Epithelial cell of proximal tubule (primary cell): ENCODE measurements at regions not wholly inside any gene's neighbourhood (a gene's known extent, or its start where the extent isn't known, plus 50 kb on each side); places are given as distances from the start of the nearest gene placed in this dataset.
A peak's percentile ranks its signal among the peaks of the same experiment; 100 is the strongest.

ENCODE experiments used
- DNase-seq: peaks from one replicate; pipeline ENCODE4 v3.0.0-alpha.2; 2011; ENCODE audit warnings: low read depth
- H3K4me3 ChIP-seq: 2 replicates; pipeline ENCODE4 v1.5.1; 2011; ENCODE audit warnings: low read depth, mild to moderate bottlenecking, low read length
- TF ChIP-seq, protein P1 (sequence below): conservative IDR thresholded peaks from 2 replicates; pipeline ENCODE4 v1.5.1; 2012; ENCODE audit warnings: low read depth, mild to moderate bottlenecking, low read length

DNA sequence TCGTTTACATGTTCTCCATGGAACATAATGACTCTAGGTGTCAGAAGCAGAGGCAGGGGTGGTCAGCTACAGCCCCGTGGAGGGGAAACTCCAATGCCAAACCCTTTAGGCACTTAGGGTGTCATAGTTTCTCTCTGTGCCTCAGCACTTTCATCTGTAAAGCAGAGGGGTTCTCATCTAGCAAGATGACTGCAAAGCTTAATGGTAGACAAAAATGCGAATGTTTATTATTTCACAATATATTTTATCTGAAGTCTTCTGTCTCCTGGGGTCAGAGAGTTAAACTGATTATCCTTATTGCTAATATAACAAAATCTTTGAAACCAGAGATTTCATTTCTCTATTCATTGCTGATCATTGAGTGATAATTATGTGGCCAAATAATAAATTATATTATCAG, 522.5 kb downstream of the TSN start:
- TF ChIP-seq, protein P1, sequence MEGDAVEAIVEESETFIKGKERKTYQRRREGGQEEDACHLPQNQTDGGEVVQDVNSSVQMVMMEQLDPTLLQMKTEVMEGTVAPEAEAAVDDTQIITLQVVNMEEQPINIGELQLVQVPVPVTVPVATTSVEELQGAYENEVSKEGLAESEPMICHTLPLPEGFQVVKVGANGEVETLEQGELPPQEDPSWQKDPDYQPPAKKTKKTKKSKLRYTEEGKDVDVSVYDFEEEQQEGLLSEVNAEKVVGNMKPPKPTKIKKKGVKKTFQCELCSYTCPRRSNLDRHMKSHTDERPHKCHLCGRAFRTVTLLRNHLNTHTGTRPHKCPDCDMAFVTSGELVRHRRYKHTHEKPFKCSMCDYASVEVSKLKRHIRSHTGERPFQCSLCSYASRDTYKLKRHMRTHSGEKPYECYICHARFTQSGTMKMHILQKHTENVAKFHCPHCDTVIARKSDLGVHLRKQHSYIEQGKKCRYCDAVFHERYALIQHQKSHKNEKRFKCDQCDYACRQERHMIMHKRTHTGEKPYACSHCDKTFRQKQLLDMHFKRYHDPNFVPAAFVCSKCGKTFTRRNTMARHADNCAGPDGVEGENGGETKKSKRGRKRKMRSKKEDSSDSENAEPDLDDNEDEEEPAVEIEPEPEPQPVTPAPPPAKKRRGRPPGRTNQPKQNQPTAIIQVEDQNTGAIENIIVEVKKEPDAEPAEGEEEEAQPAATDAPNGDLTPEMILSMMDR = no peak
- no peak for DNase-seq
- H3K4me3 ChIP-seq = no peak overlapping the region

DNA sequence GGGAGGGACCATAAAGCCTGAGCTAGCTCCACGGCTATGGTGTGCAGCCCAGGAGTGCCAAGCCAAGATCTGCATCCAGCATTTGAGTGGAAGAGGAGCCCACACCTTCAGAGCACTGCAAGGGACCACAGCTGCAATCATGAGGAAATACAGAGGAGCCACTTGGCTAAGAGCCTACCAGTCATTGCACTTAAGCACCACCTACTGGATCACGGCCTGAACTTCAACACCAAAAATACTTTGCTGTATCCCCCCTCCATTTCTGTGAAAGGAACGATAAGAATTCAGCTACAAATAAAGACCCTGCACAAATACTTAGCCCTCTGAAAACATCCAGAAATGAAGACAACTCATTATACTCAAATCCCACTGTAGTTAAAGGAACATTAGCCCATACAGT, 545.3 kb downstream of the TSN start:
- H3K4me3 ChIP-seq = no peak overlapping the region
- TF ChIP-seq, protein P1 = peak; percentile 17
- no peak for DNase-seq

DNA sequence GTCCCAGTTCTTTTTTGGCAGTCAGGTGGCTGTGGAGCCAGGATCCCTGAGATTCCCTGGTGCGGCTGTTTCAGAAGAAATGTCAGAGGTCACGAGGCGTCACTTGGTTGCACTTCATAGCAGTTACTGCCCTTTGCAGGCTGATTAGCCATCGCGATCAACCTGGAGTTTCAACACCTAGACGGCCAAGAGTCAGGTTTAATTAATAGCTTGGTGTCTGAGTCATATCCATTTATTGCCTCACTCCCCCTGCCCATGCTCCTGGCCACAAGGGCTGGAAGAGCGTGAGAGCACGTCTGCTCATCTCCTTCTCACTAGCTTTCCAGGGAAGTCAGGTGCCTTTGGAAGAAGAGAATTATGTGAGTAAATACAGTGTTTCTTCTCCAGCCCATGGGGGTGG, 552.3 kb downstream of the TSN start:
- H3K4me3 ChIP-seq = no peak overlapping the region
- DNase-seq = peak; percentile 97
- TF ChIP-seq, protein P1 = peak; percentile 15

DNA sequence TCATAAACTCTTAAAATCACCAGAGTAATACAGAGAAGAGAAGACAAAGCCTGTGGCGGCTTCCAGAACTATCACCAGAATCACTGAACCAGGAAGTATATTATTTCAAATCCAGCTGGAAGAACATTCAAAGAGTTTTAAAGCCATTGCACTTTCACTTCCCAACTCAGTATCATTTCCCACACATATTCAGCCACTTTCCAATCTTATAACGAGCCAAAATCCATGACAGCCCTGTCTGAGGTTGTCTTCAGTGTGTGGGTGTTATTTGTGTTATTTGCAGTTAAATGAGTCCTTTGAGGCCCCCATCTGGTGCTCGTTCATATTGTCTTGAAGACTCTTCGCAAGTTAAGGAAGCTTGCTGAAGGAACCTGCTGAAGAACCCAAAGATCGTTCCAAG, 559.9 kb downstream of the TSN start:
- H3K4me3 ChIP-seq = no peak overlapping the region
- TF ChIP-seq, protein P1 = no peak
- DNase-seq = no peak

DNA sequence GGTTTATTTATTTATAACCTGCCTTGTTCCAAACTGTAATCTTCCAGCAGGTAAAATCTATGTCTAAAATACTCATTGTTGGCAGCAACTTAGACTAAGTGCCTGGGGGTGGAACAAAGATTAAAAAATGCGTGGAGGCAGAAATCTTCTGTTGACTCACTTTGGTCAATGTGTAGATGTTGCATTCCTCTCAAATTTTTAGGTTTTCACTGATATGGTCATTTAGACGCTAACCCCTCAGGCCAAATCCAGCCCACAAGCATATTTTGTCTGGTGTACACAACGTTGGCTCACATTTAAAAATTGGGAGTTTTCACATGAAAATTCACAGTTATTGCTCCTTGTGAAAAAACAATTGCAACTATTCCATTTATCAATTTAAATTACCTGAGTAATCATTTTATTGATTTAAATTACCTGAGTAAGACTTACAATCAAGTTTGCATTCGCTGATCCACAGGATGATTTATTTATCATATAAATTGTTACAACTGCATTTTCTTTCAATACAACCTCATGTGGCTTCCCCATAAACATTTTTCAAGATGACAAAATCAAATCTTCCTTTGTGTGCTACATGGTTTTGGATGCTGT, 564.2 kb downstream of the TSN start:
- no peak for DNase-seq
- H3K4me3 ChIP-seq = no peak overlapping the region
- TF ChIP-seq, protein P1 = no peak

DNA sequence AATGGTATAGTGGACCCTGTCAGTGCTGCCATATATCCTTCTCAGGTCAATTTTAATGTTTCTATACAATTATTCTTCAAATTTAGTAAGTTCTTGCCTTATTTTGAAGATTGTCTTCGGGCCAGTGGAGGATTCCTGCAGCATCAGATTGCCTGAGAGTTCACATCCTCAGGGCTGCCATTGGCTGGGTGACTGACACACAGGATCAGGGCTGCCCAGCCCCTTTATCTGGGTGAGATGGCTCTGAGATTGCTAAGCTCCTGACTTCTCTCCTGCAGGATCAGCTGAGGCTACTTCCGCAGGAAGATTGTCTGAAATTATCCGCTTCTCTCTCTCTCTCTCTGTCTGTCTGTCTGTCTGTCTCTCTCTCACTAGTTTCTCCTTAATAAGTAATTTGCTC, 567.4 kb downstream of the TSN start:
- no peak overlapping the region for H3K4me3 ChIP-seq
- TF ChIP-seq, protein P1 = no peak
- no peak for DNase-seq

DNA sequence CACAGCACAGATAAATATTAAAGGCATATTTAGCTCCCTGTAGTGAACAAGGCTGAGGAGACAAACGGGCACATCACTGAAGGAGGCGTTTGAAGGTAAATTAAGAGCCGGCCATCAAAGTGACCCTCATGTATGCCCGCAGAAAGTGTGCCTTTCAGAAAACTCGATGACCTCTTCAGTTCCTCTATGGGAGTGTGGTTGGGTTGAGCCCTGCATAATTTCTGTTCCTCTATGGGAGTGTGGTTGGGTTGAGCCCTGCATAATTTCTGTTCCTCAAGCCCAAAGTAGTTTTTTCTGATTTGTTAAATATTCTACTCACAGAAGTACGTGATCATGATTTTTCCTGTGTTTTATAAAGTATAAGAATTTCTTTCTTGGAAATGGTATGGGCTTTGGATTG, 568.5 kb downstream of the TSN start:
- no peak overlapping the region for H3K4me3 ChIP-seq
- DNase-seq = no peak
- TF ChIP-seq, protein P1 = no peak
